Liver (tissue), 8 donors: ENCODE measurements at regions not wholly inside any gene's neighbourhood (a gene's known extent, or its start where the extent isn't known, plus 50 kb on each side); places are given as distances from the start of the nearest gene placed in this dataset.

Experiments
- DNase-seq: peaks from one replicate; pipeline ENCODE4 v3.0.0-alpha.2; 2017; ENCODE audit warnings: low spot score
- H3K27ac ChIP-seq, 2 donors: one replicate each; pipeline ENCODE4 v1.7.0; 2013; ENCODE audit warnings: inconsistent platforms in 2 of 2, low read length in 2 of 2, control low read depth in 1 of 2, low read depth in 1 of 2, mild to moderate bottlenecking in 1 of 2
- H3K27me3 ChIP-seq, 4 donors: one replicate each; pipeline versions ENCODE4 v1.6.1 to v1.7.0; 2013; ENCODE audit warnings: low read length in 3 of 4, inconsistent platforms in 1 of 4, mild to moderate bottlenecking in 1 of 4, moderate library complexity in 1 of 4; ENCODE audit not compliant: control insufficient read depth in 4 of 4, insufficient read depth in 4 of 4
- H3K36me3 ChIP-seq, 4 donors: one replicate each; pipeline versions ENCODE4 v1.6.1 to v1.7.0; 2013; ENCODE audit warnings: low read length in 3 of 4, mild to moderate bottlenecking in 3 of 4, low read depth in 1 of 4, moderate library complexity in 1 of 4; ENCODE audit not compliant: control insufficient read depth in 4 of 4, insufficient read depth in 3 of 4
- H3K4me1 ChIP-seq, 4 donors: one replicate each; pipeline versions ENCODE4 v1.6.1 to v1.7.0; 2013; ENCODE audit warnings: low read length in 3 of 4, mild to moderate bottlenecking in 3 of 4, moderate library complexity in 1 of 4; ENCODE audit not compliant: control insufficient read depth in 4 of 4, insufficient read depth in 4 of 4
- H3K4me3 ChIP-seq, 3 donors: one replicate each; pipeline versions ENCODE4 v1.6.1 to v1.7.0; 2013; ENCODE audit warnings: low read length in 3 of 3, control low read depth in 1 of 3, low read depth in 1 of 3, mild to moderate bottlenecking in 1 of 3
- H3K9ac ChIP-seq, 2 donors: one replicate each; pipeline ENCODE4 v1.7.0; 2013; ENCODE audit warnings: low read length in 2 of 2, mild to moderate bottlenecking in 2 of 2, moderate library complexity in 2 of 2, control low read depth in 1 of 2, low read depth in 1 of 2
- H3K9me3 ChIP-seq, 4 donors: one replicate each; pipeline versions ENCODE4 v1.6.1 to v1.7.0; 2013; ENCODE audit warnings: low read length in 3 of 4; ENCODE audit not compliant: control insufficient read depth in 4 of 4
- EGR1 ChIP-seq, 2 donors: IDR thresholded peaks; 2 replicates each; pipeline ENCODE4 v1.6.1; 2016 to 2018; ENCODE audit warnings: antibody characterized with exemption in 2 of 2, low read depth in 2 of 2
- FOXA1 ChIP-seq: IDR thresholded peaks from 2 replicates; pipeline ENCODE4 v1.6.1; 2016; ENCODE audit warnings: antibody characterized with exemption
- FOXA2 ChIP-seq: IDR thresholded peaks from 2 replicates; pipeline ENCODE4 v1.6.1; 2016; ENCODE audit warnings: antibody characterized with exemption
- GABPA ChIP-seq, 2 donors: IDR thresholded peaks in 1 of 2; conservative IDR thresholded peaks in 1 of 2; 2 replicates each; pipeline ENCODE4 v1.6.1; 2016; ENCODE audit warnings: antibody characterized with exemption in 2 of 2, mild to moderate bottlenecking in 1 of 2, moderate library complexity in 1 of 2
- HNF4A ChIP-seq, 2 donors: conservative IDR thresholded peaks; 2 replicates each; pipeline ENCODE4 v1.6.1; 2016; ENCODE audit warnings: antibody characterized with exemption in 2 of 2, mild to moderate bottlenecking in 2 of 2
- HNF4G ChIP-seq: IDR thresholded peaks from 2 replicates; pipeline ENCODE4 v1.6.1; 2016; ENCODE audit warnings: antibody characterized with exemption
- JUND ChIP-seq, 2 donors: IDR thresholded peaks; 2 replicates each; pipeline ENCODE4 v1.6.1; 2016; ENCODE audit warnings: antibody characterized with exemption in 2 of 2
- NR2F2 ChIP-seq: IDR thresholded peaks from 2 replicates; pipeline ENCODE4 v1.6.1; 2016; ENCODE audit warnings: antibody characterized with exemption
- RAD21 ChIP-seq, 2 donors: IDR thresholded peaks; 2 replicates each; pipeline ENCODE4 v1.6.1; 2016; ENCODE audit warnings: antibody characterized with exemption in 2 of 2, mild to moderate bottlenecking in 2 of 2
- RXRA ChIP-seq, 2 donors: IDR thresholded peaks; 2 replicates each; pipeline ENCODE4 v1.6.1; 2017 to 2018; ENCODE audit warnings: antibody characterized with exemption in 2 of 2, mild to moderate bottlenecking in 1 of 2
- SP1 ChIP-seq: IDR thresholded peaks from 2 replicates; pipeline ENCODE4 v1.6.1; 2018; ENCODE audit warnings: antibody characterized with exemption, mild to moderate bottlenecking
- TAF1 ChIP-seq: conservative IDR thresholded peaks from 2 replicates; pipeline ENCODE4 v1.6.1; 2016; ENCODE audit warnings: antibody characterized with exemption, mild to moderate bottlenecking
- YY1 ChIP-seq: IDR thresholded peaks from 2 replicates; pipeline ENCODE4 v1.6.1; 2016; ENCODE audit warnings: antibody characterized with exemption, mild to moderate bottlenecking
- WGBS: extraction: QIAGEN DNeasy Blood & Tissue Kit; methylation state at CpG from one replicate; pipeline ENCODE4 v1.1.7; 2013; 5-methylcytosine and 5-hydroxymethylcytosine counted together
- TF ChIP-seq, protein P1 (sequence below): fragments of 150-350 bp; IDR thresholded peaks from 2 replicates; pipeline ENCODE4 v1.5.1; 2017; ENCODE audit warnings: improper control_type of control experiment, low read depth, low read length; ENCODE audit not compliant: missing input control
- TF ChIP-seq, protein P2 (sequence below): IDR thresholded peaks from 2 replicates; pipeline ENCODE4 v1.6.1; 2016; ENCODE audit warnings: antibody characterized with exemption
- TF ChIP-seq, protein P3 (sequence below): IDR thresholded peaks from 2 replicates; pipeline ENCODE4 v1.6.1; 2016; ENCODE audit warnings: antibody characterized with exemption, mild to moderate bottlenecking
- TF ChIP-seq, protein P4 (sequence below): IDR thresholded peaks from 2 replicates; pipeline ENCODE4 v1.6.1; 2016; ENCODE audit warnings: antibody characterized with exemption
- TF ChIP-seq, protein P5 (sequence below): IDR thresholded peaks from 2 replicates; pipeline ENCODE4 v1.6.1; 2016; ENCODE audit warnings: antibody characterized with exemption
- donor health status: healthy.
- donor health status: healthy.
- donor health status: healthy.
- donor health status: healthy.
- donor health status: healthy.

DNA sequence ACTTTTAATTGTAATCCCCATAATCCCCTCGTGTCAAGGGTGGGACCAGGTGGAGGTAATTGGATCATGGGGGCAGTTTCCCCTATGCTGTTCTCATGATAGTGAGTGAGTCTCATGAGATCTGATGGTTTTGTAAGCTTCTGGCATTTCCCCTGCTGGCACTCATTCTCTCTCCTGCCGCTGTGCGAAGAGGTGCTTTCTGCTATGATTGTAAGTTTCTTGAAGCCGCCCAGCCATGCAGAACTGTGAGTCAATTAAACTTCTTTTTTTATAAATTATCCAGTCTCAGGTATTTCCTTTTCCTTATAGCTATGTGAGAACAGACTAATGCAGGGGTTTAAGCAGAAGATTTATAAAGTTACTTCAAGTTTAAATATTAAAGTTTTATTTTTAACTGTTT lies 655.2 kb downstream of the EPHA4 start:
- no peak for TF ChIP-seq SP1
- H3K9me3 ChIP-seq, result no peaks in the 10 kb centered on the region
- H3K36me3 ChIP-seq, result no peaks in the 10 kb centered on the region
- H3K9ac ChIP-seq, result no peak overlapping the region
- no peak for DNase-seq
- no peaks in the 10 kb centered on the region for H3K4me1 ChIP-seq
- H3K4me3 ChIP-seq, result no peak overlapping the region
- no peak overlapping the region for H3K27ac ChIP-seq
- no peaks in the 10 kb centered on the region for H3K27me3 ChIP-seq
- WGBS, result 77% methylated on average over 4 of the region's 4 CpGs

DNA sequence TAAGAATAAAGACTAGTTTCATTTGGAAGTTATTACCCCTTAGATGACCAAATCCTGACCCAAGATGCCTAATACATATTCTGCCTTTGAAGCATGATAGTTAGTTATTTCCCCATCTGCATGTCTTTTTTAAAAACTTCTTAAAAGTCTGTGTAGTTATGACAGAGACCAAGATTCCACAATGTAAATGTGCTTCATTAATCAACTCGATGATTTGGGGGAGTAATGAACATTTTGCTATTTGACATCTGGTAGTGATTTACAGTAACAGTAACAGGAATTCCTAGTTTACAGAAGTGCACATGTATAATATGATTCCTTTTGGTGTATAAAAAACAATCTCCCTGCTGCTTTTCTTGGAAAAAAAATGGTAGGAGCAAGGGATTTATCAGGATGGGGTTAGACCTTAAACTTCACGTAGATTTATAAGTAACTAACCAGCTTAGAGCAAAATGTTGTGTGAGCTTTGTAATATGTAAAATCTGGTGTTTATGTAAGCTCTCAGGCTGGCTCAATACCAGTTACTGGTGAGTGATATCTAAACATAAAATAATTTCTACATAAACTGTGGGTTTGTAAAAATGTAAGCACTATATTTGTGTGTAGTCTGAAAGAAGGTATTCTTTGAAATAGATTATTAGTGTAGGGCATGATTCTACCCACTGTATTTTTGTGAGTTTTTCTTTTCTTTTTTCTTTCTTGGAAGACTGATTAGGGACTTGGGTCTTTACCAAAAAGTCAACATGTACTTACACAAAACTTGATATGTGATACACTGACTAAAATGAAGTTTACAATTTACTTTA lies 641.6 kb downstream of the EPHA4 start:
- Histone ChIP-seq H3K27me3 (no peaks in the 10 kb centered on the region), H3K36me3 (no peaks in the 10 kb centered on the region), H3K4me3 (no peak overlapping the region), H3K27ac (no peak overlapping the region), H3K9me3 (peaks cover 0 to 12% (median 3%) of the 10 kb centered on the region in 4 donors), H3K4me1 (no peaks in the 10 kb centered on the region), H3K9ac (no peak overlapping the region)
- TF ChIP-seq FOXA1 (no peak), SP1 (no peak), NR2F2 (no peak), FOXA2 (no peak), EGR1 (IDR thresholded peaks at IDR 0.05; ENCODE audit: low read depth in 2 of 2) (no peak), RAD21 (IDR thresholded peaks at IDR 0.05) (no peak), HNF4G (no peak), GABPA (IDR thresholded peaks at IDR 0.05 in 1 of 2, conservative IDR thresholded peaks at IDR 0.05 in 1 of 2) (no peak), HNF4A (conservative IDR thresholded peaks at IDR 0.05) (no peak), RXRA (IDR thresholded peaks at IDR 0.05) (no peak), TAF1 (no peak), YY1 (no peak), JUND (IDR thresholded peaks at IDR 0.05) (no peak)
- TF ChIP-seq, protein P1, sequence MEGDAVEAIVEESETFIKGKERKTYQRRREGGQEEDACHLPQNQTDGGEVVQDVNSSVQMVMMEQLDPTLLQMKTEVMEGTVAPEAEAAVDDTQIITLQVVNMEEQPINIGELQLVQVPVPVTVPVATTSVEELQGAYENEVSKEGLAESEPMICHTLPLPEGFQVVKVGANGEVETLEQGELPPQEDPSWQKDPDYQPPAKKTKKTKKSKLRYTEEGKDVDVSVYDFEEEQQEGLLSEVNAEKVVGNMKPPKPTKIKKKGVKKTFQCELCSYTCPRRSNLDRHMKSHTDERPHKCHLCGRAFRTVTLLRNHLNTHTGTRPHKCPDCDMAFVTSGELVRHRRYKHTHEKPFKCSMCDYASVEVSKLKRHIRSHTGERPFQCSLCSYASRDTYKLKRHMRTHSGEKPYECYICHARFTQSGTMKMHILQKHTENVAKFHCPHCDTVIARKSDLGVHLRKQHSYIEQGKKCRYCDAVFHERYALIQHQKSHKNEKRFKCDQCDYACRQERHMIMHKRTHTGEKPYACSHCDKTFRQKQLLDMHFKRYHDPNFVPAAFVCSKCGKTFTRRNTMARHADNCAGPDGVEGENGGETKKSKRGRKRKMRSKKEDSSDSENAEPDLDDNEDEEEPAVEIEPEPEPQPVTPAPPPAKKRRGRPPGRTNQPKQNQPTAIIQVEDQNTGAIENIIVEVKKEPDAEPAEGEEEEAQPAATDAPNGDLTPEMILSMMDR, result no peak
- TF ChIP-seq, protein P2, sequence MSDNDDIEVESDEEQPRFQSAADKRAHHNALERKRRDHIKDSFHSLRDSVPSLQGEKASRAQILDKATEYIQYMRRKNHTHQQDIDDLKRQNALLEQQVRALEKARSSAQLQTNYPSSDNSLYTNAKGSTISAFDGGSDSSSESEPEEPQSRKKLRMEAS, result no peak
- TF ChIP-seq, protein P3, sequence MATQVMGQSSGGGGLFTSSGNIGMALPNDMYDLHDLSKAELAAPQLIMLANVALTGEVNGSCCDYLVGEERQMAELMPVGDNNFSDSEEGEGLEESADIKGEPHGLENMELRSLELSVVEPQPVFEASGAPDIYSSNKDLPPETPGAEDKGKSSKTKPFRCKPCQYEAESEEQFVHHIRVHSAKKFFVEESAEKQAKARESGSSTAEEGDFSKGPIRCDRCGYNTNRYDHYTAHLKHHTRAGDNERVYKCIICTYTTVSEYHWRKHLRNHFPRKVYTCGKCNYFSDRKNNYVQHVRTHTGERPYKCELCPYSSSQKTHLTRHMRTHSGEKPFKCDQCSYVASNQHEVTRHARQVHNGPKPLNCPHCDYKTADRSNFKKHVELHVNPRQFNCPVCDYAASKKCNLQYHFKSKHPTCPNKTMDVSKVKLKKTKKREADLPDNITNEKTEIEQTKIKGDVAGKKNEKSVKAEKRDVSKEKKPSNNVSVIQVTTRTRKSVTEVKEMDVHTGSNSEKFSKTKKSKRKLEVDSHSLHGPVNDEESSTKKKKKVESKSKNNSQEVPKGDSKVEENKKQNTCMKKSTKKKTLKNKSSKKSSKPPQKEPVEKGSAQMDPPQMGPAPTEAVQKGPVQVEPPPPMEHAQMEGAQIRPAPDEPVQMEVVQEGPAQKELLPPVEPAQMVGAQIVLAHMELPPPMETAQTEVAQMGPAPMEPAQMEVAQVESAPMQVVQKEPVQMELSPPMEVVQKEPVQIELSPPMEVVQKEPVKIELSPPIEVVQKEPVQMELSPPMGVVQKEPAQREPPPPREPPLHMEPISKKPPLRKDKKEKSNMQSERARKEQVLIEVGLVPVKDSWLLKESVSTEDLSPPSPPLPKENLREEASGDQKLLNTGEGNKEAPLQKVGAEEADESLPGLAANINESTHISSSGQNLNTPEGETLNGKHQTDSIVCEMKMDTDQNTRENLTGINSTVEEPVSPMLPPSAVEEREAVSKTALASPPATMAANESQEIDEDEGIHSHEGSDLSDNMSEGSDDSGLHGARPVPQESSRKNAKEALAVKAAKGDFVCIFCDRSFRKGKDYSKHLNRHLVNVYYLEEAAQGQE, result no peak
- TF ChIP-seq, protein P4, sequence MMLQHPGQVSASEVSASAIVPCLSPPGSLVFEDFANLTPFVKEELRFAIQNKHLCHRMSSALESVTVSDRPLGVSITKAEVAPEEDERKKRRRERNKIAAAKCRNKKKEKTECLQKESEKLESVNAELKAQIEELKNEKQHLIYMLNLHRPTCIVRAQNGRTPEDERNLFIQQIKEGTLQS, result no peak
- TF ChIP-seq, protein P5, sequence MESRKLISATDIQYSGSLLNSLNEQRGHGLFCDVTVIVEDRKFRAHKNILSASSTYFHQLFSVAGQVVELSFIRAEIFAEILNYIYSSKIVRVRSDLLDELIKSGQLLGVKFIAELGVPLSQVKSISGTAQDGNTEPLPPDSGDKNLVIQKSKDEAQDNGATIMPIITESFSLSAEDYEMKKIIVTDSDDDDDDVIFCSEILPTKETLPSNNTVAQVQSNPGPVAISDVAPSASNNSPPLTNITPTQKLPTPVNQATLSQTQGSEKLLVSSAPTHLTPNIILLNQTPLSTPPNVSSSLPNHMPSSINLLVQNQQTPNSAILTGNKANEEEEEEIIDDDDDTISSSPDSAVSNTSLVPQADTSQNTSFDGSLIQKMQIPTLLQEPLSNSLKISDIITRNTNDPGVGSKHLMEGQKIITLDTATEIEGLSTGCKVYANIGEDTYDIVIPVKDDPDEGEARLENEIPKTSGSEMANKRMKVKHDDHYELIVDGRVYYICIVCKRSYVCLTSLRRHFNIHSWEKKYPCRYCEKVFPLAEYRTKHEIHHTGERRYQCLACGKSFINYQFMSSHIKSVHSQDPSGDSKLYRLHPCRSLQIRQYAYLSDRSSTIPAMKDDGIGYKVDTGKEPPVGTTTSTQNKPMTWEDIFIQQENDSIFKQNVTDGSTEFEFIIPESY, result no peak
- 57% methylated on average over 2 of the region's 2 CpGs for WGBS
- DNase-seq, result no peak
